Transverse colon (tissue), 3 donors: ENCODE measurements at regions not wholly inside any gene's neighbourhood (a gene's known extent, or its start where the extent isn't known, plus 50 kb on each side); places are given as distances from the start of the nearest gene placed in this dataset.

Source experiments
- POLR2A ChIP-seq: fragments of 450-650 bp; IDR thresholded peaks from one replicate; pipeline ENCODE4 v1.6.1; 2016; ENCODE audit warnings: antibody characterized with exemption, mild to moderate bottlenecking, moderate library complexity
- TF ChIP-seq, protein P1 (sequence below), 5 experiments: fragments of 200-600 bp in 3 of 5; fragments of 450-650 bp in 2 of 5; sonication (generic) in 3 of 5; IDR thresholded peaks; 1 replicate in 2 of 5; 2 replicates in 3 of 5; pipeline ENCODE4 v1.5.1; 2016 to 2017; ENCODE audit warnings: antibody characterized with exemption in 5 of 5, inconsistent platforms in 3 of 5, mild to moderate bottlenecking in 2 of 5, moderate library complexity in 1 of 5

DNA sequence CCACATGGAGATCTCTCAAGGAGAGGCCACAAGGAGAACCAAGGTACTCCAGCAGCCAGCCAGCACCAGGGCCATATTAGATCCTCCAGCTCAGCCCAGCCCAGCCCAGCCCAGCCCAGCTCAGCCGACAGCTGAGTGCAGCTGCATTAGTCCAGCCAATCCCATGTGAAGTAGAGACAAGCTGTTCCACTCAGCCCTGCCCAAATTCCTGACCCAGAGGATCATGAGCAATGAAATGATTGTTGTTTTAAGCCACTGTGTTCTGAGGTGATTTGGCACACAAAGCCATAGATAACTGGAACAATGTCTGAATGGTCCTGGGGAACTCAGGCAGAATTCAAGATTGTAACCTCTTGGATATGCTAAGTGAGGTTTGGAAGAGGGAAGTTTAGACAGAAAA lies 59.5 kb upstream of the BMP2 start:
- TF ChIP-seq, protein P1, sequence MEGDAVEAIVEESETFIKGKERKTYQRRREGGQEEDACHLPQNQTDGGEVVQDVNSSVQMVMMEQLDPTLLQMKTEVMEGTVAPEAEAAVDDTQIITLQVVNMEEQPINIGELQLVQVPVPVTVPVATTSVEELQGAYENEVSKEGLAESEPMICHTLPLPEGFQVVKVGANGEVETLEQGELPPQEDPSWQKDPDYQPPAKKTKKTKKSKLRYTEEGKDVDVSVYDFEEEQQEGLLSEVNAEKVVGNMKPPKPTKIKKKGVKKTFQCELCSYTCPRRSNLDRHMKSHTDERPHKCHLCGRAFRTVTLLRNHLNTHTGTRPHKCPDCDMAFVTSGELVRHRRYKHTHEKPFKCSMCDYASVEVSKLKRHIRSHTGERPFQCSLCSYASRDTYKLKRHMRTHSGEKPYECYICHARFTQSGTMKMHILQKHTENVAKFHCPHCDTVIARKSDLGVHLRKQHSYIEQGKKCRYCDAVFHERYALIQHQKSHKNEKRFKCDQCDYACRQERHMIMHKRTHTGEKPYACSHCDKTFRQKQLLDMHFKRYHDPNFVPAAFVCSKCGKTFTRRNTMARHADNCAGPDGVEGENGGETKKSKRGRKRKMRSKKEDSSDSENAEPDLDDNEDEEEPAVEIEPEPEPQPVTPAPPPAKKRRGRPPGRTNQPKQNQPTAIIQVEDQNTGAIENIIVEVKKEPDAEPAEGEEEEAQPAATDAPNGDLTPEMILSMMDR (IDR thresholded peaks at IDR 0.05): no peak
- TF ChIP-seq POLR2A: peak; percentile 35
